ENCODE measurements at regions not wholly inside any gene's neighbourhood (a gene's known extent, or its start where the extent isn't known, plus 50 kb on each side); places are given as distances from the start of the nearest gene placed in this dataset.

GRCh38 chr6:88513471-88513870 lies 347.3 kb upstream of the CNR1 start:
- Histone ChIP-seq H3K36me3 (no peaks in the 10 kb centered on the region), H3K27ac (no peak overlapping the region), H3K9me3 (no peaks in the 10 kb centered on the region), H3K27me3 (no peaks in the 10 kb centered on the region), H3K4me3 (no peak overlapping the region), H3K4me1 (no peaks in the 10 kb centered on the region)
- intact Hi-C loops (cut with DNase I), result no loop called here
- no peak for TF ChIP-seq CTCF (IDR thresholded peaks at IDR 0.05)
- TF ChIP-seq POLR2A (IDR thresholded peaks at IDR 0.05), result no peak
- DNase-seq, result no peak
- no peak for ATAC-seq

GRCh38 chr6:88512951-88513350 lies 346.8 kb upstream of the CNR1 start:
- H3K27me3 ChIP-seq, result no peaks in the 10 kb centered on the region
- TF ChIP-seq CTCF (IDR thresholded peaks at IDR 0.05), result no peak
- TF ChIP-seq POLR2A (IDR thresholded peaks at IDR 0.05), result no peak
- H3K9me3 ChIP-seq, result no peaks in the 10 kb centered on the region
- H3K4me3 ChIP-seq, result no peak overlapping the region
- H3K36me3 ChIP-seq, result no peaks in the 10 kb centered on the region
- no peak overlapping the region for H3K27ac ChIP-seq
- ATAC-seq, result no peak
- no peaks in the 10 kb centered on the region for H3K4me1 ChIP-seq
- intact Hi-C loops (cut with DNase I), result no loop called here
- WGBS (ENCODE audit: insufficient coverage, low coverage, low lambda C conversion rate, missing lambda C conversion rate), result no CpG with 5 or more reads among the region's 1 CpG
- DNase-seq, result no peak

- no peaks in the 10 kb centered on the region for H3K36me3 ChIP-seq
- ATAC-seq, result no peak
- no peaks in the 10 kb centered on the region for H3K4me1 ChIP-seq
- no peaks in the 10 kb centered on the region for H3K9me3 ChIP-seq
- WGBS (ENCODE audit: insufficient coverage, low coverage, low lambda C conversion rate, missing lambda C conversion rate), result 58% methylated on average over 2 of the region's 3 CpGs
- no peaks in the 10 kb centered on the region for H3K27me3 ChIP-seq
- TF ChIP-seq CTCF (IDR thresholded peaks at IDR 0.05) (no peak), POLR2A (IDR thresholded peaks at IDR 0.05) (no peak)
- no peak overlapping the region for H3K27ac ChIP-seq
- no peak overlapping the region for H3K4me3 ChIP-seq
- intact Hi-C loops (cut with DNase I), result no loop called here
- DNase-seq, result no peak
Measured at GRCh38 chr6:88502391-88502790, 336.2 kb upstream of the CNR1 start.

GRCh38 chr6:88499845-88500699 lies 333.9 kb upstream of the CNR1 start:
- Histone ChIP-seq H3K4me3 (no peak overlapping the region), H3K4me1 (no peaks in the 10 kb centered on the region), H3K27ac (no peak overlapping the region), H3K9me3 (no peaks in the 10 kb centered on the region), H3K36me3 (no peaks in the 10 kb centered on the region), H3K27me3 (no peaks in the 10 kb centered on the region)
- DNase-seq (no peak), ATAC-seq (no peak)
- WGBS (ENCODE audit: insufficient coverage, low coverage, low lambda C conversion rate, missing lambda C conversion rate), result 52% methylated on average over 6 of the region's 7 CpGs
- intact Hi-C loops (cut with DNase I), result no loop called here
- TF ChIP-seq CTCF (IDR thresholded peaks at IDR 0.05), result no peak
- TF ChIP-seq POLR2A (IDR thresholded peaks at IDR 0.05), result no peak

Data from right lobe of liver (tissue), 6 donors.